GM12865 (cell line): ENCODE measurements at regions not wholly inside any gene's neighbourhood (a gene's known extent, or its start where the extent isn't known, plus 50 kb on each side); places are given as distances from the start of the nearest gene placed in this dataset.

ENCODE experiments used
- DNase-seq: peaks from one replicate; pipeline ENCODE4 v3.0.0; 2010; ENCODE audit warnings: low read depth
- H3K4me3 ChIP-seq: 2 replicates; pipeline ENCODE4 v1.5.1; 2011; ENCODE audit warnings: mild to moderate bottlenecking, low read depth, low read length, control low read depth
- CTCF ChIP-seq: IDR thresholded peaks from 2 replicates; pipeline ENCODE4 v1.5.1; 2011; ENCODE audit warnings: low read length, control low read depth, low read depth, inconsistent platforms; ENCODE audit not compliant: insufficient read depth; ENCODE audit errors: missing control alignments

- TF ChIP-seq CTCF: no peak
- DNase-seq: no peak
- H3K4me3 ChIP-seq: no peak overlapping the region
Observed at GRCh38 chr13:107716741-107717140, 498.6 kb downstream of the LIG4 start.

- no peak overlapping the region for H3K4me3 ChIP-seq
- no peak for TF ChIP-seq CTCF
- DNase-seq: no peak
Observed at GRCh38 chr13:107716241-107716640, 499.1 kb downstream of the LIG4 start.

GRCh38 chr13:107715496-107715895 lies 499.8 kb downstream of the LIG4 start:
- DNase-seq: no peak
- TF ChIP-seq CTCF: no peak
- no peak overlapping the region for H3K4me3 ChIP-seq

GRCh38 chr13:107713314-107713713 lies 502.0 kb downstream of the LIG4 start:
- H3K4me3 ChIP-seq: no peak overlapping the region
- TF ChIP-seq CTCF: no peak
- DNase-seq: no peak

GRCh38 chr13:107712145-107712860 lies 503.0 kb downstream of the LIG4 start:
- DNase-seq: no peak
- TF ChIP-seq CTCF: no peak
- no peak overlapping the region for H3K4me3 ChIP-seq

GRCh38 chr13:107690181-107690580 lies 525.2 kb downstream of the LIG4 start:
- no peak for TF ChIP-seq CTCF
- H3K4me3 ChIP-seq: no peak overlapping the region
- DNase-seq: no peak

GRCh38 chr13:107685876-107686275 lies 529.5 kb downstream of the LIG4 start:
- no peak for DNase-seq
- H3K4me3 ChIP-seq: no peak overlapping the region
- no peak for TF ChIP-seq CTCF
